GM21390 (cell line): ENCODE measurements at regions not wholly inside any gene's neighbourhood (a gene's known extent, or its start where the extent isn't known, plus 50 kb on each side); places are given as distances from the start of the nearest gene placed in this dataset.

ENCODE experiments used
- ATAC-seq: cut with Tn5 transposase; IDR thresholded peaks from one replicate; pipeline ENCODE4 v1.9.1; 2021; ENCODE audit not compliant: unreplicated experiment

- no peak for ATAC-seq
Observed at GRCh38 chr7:67807826-67808225, 811.2 kb downstream of the TYW1 start.

- ATAC-seq = no peak
Observed at GRCh38 chr7:67809586-67809985, 813.0 kb downstream of the TYW1 start.

DNA sequence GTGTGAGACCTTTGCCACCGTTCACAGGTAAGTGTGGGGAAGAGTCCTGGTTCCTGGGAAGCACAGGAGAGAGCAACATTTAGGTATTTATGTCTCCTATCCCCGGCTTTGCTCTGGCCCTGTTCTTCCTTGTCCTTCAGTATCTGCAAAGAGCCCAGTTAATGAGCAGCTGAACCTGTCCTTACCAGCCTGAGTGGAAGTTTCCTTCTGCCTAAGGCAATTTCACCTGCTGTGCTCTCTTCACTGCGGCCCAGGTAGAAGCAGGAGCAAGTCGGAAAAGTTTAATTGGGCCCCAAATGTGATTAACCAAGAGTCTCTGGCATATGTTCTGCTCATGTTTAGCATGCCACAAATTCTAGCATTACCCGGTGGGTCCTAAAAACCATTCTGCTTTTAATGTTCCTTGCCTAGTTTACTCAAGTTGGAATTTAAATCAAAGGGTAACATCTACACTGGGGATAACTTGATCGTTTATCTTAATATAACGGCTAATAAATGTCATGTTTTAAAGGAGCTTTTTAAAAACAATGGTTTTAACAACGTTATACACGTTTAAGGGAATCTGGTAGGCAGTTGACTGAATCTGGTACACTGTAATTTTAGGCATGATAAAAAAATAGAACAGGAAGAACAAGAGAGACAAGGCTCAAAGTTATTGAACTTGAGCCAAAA lies 817.1 kb downstream of the TYW1 start:
- no peak for ATAC-seq

DNA sequence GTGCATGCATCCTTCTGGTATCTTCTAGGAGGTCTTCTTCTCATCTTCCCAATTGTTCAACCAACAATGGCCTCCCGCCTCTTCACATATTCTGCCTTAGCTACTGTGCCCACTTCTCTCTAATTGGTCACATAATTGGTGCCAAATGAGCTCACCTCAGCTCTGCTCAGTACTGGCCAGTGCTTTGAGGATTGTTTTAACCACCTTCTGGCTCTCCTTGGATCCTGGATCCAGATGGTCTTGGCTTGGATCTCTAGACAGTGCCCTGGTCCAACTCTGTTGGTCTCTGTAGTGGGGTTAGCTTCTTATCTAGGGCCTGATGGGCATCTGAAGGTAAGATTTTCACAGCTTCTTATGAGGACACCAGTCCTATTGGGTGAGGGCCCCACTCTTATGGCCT lies 820.8 kb downstream of the TYW1 start:
- ATAC-seq = no peak

DNA sequence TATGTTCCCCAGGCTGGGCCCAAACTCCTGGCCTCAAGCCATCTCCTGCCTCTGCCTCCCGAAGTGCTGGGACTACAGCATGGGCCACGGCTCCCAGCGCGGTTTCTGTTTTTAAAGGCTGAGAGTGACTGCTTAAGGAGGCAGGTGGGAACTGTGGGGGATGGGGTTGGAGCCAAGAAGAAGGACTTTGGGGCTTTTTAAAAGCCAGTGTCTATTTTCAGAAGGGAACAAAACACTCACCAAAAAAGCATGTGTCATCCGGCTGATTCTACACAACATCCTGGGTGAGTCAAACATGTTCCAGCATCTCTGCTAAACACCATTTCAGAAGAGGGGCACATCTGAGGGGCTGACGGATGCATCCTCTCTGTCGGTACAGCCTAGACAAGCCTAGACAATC lies 824.5 kb downstream of the TYW1 start:
- no peak for ATAC-seq

DNA sequence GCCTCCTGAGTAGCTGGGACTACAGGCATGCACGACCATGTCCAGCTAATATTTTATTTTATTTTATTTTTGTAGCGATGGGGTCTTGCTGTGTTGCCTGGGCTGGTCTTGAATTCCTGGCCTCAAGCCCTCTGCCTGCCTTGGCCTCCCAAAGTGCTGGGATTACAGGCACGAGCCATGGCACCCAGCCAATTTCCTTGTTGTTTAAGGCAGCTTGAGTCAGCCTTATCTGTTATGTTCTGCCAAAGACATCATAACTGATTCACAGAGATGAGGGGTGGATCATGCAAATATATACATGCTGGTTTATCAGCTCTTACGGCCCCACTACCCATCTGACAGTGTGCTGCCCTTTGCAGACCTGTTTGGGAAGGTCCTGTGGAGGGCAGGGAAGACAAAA lies 826.7 kb downstream of the TYW1 start:
- no peak for ATAC-seq

GRCh38 chr7:67825356-67825755 lies 828.7 kb downstream of the TYW1 start:
- ATAC-seq = no peak

DNA sequence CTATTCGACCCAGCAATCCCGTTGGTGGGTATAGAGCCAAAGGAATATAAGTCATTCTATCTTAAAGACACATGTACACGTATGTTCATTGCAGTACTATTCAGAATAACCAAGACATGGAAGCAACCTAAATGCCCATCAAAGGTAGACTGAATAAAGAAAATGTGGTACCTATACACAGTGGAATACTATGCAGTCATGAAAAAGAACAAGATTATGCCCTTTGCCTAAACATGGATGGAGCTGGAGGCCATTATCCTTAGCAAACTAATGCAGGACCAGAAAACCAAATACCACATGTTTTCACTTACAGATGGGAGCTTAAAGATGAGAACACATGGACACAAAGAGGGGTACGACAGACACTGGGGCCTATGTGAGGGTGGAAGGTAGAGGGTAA lies 845.3 kb downstream of the TYW1 start:
- no peak for ATAC-seq

DNA sequence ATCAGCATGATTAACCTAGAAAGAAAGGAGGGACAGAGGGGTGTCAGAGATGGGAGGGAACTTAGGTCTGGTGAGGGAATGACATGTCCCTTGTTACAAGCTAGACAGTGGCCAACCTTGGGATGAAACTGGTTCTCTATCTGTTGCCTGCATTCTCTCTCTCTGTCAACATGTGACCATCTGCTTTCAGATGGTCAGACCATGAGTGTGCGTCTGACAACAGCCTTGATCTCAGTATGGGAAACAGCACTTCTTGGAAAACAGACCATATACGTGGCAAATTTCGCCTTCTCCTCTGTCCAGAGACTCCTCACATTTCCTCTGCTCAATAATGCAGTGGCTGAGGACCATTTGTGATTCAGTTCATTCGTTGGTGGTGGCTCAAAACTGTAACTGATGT lies 845.9 kb downstream of the TYW1 start:
- ATAC-seq = no peak

DNA sequence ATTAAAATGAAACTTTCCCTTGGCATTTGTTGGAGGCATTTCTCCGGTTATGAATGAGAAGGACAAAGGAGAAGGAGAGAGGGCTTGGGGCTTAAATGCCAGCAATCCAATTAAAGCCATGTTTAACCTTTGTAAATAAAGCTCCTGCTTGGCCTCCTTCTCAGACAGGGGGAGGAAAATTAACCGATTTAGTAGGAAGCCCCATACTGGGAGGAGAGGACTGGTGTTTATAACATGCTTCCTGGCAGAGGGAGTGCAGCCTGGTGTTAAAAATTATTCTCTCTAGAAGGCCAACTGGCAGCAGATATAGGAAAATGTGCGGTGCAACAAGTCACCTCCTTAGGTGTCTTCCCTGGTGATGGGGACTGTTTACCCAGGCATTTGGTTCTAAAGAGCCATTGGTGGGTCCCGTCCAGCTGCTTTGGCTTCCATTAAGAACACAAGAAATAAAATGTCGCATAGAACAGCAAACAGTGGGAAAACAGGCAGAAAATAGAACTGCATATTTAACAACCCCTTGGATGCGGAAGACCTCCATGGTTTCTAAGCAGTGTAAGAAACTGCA lies 846.5 kb downstream of the TYW1 start:
- ATAC-seq = no peak

DNA sequence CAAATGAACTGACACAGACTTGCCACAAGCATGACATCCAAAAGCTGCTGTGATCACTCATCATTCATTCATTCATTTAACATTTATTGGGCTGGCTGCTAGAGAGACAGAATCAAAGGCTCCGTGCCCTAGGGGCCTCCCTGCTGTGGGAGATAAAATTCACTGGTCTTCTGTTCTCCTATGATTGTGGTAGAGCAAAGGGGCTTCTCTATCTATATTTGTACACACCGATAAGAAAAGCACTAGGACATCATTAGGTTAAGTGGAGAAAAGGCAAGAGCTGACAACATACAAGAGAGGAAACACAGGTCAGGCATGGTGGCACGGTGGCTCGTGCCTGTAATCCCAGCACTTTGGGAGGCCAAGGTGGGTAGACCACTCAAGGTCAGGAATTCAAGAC lies 847.0 kb downstream of the TYW1 start:
- no peak for ATAC-seq

- ATAC-seq = no peak
Observed at GRCh38 chr7:67847092-67847787, 850.6 kb downstream of the TYW1 start.

DNA sequence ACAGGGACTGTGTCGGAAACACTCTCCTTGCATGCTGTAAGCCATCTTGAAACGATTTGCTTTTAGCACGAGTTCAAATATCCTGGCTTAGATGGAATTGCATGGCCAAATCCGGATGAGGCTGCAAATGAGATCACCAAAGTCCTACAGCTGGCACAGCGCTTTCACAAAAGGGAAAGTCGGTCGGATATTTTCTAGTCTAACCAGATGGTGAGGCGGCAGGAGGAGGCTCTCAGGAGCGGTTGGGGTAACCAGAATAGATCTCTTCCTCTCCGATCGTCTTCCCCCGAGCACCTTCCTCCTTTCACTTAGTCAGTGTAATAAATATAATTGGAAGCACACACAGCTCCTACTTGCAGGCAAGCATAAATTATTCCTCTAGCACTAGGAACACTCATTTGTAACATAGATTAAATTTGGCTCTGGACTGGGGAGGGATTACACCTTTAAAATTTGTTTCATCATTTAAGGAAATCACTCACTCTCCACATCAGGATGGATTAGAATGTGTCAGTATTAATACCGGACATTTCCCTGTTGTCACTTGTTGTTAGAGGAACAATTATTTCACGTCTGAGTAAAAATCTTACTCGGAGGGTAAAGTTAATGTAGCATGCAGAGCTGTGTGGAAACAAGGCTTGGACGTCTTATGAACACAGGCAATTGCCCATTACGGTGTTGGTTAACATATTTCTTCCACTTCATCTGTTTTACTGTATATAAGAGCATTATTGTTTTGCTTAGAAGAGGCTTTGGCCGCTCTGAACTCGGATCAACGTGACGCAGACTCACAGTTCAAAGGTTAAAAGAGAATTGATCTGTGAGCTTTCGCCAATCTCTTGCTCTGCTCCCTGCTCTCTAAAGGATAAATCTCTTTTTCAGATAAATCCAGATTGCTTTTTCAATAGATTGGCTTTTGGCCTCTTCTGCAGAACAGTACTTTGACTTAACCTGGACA lies 857.9 kb downstream of the TYW1 start:
- no peak for ATAC-seq

- ATAC-seq = no peak
Observed at GRCh38 chr7:67855322-67855721, 858.7 kb downstream of the TYW1 start.

GRCh38 chr7:67856046-67856445 lies 859.4 kb downstream of the TYW1 start:
- ATAC-seq = no peak

DNA sequence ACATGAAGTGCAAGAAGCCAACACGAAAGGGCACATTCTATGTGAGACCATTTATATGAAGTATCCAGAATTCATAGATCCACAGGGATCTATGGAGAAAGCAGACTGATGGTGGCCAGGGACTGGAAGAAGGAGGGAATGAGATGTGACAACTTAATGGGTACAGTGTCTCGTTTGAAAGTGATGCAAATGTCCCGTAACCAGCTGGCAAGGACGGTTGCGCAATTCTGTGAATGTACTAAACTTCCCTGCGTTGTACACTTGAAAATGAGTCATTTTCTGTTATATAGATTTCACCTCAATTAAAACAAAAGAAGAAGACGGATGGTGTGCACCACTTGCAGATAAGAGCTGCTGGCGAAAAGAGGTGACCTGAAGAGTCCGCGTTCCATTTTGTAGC lies 861.1 kb downstream of the TYW1 start:
- ATAC-seq = no peak

GRCh38 chr7:67858931-67859330 lies 862.3 kb downstream of the TYW1 start:
- no peak for ATAC-seq

GRCh38 chr7:67863911-67864310 lies 867.3 kb downstream of the TYW1 start:
- no peak for ATAC-seq

- no peak for ATAC-seq
Observed at GRCh38 chr7:67866054-67866453, 869.4 kb downstream of the TYW1 start.

- no peak for ATAC-seq
Observed at GRCh38 chr7:67866812-67867211, 870.2 kb downstream of the TYW1 start.

DNA sequence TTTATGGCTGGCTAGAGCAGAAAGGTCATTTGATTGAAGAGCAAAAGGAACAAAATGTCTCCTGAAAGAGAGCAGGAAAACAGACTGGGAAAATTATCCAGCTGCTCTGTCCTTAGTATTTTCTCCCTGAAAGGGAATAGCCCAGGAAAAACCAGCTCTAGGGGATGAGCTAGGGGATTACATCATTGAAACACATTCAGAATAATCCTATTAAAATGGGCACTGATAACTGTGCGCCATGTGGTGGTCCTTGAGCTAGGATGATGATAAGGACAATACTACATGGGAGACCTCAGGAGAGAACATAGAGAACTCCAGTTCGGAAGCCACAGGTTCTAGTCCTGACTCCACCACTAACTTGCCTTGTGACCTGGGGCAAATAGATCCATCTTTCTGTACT lies 873.8 kb downstream of the TYW1 start:
- ATAC-seq = no peak
